DOHH2 (cell line): ENCODE measurements at regions not wholly inside any gene's neighbourhood (a gene's known extent, or its start where the extent isn't known, plus 50 kb on each side); places are given as distances from the start of the nearest gene placed in this dataset.

Experiments
- EZH2phosphoT487 ChIP-seq: fragments of 200-600 bp; sonication (generic); IDR thresholded peaks from 2 replicates; pipeline ENCODE4 v1.6.1; 2017; ENCODE audit warnings: borderline replicate concordance, mild to moderate bottlenecking, antibody characterized with exemption, low read length, moderate library complexity, mixed read lengths
- TF ChIP-seq, protein P1 (sequence below): fragments of 200-600 bp; sonication (generic); IDR thresholded peaks from one replicate; pipeline ENCODE4 v1.5.1; 2014; ENCODE audit warnings: antibody characterized with exemption, mild to moderate bottlenecking, low read depth, low read length; ENCODE audit not compliant: poor library complexity, severe bottlenecking

- TF ChIP-seq, protein P1, sequence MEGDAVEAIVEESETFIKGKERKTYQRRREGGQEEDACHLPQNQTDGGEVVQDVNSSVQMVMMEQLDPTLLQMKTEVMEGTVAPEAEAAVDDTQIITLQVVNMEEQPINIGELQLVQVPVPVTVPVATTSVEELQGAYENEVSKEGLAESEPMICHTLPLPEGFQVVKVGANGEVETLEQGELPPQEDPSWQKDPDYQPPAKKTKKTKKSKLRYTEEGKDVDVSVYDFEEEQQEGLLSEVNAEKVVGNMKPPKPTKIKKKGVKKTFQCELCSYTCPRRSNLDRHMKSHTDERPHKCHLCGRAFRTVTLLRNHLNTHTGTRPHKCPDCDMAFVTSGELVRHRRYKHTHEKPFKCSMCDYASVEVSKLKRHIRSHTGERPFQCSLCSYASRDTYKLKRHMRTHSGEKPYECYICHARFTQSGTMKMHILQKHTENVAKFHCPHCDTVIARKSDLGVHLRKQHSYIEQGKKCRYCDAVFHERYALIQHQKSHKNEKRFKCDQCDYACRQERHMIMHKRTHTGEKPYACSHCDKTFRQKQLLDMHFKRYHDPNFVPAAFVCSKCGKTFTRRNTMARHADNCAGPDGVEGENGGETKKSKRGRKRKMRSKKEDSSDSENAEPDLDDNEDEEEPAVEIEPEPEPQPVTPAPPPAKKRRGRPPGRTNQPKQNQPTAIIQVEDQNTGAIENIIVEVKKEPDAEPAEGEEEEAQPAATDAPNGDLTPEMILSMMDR, result no peak
- TF ChIP-seq EZH2phosphoT487, result no peak
Measured at GRCh38 chr3:19825193-19825592, 108.8 kb downstream of the EFHB start.
